GM23338 (cell line): ENCODE measurements at regions not wholly inside any gene's neighbourhood (a gene's known extent, or its start where the extent isn't known, plus 50 kb on each side); places are given as distances from the start of the nearest gene placed in this dataset.

Experiments used
- ATAC-seq: fragments of 200-7000 bp; cut with Tn5 transposase; 3 replicates; pipeline ENCODE4 v1.9.1; 2020
- DNase-seq: peaks from one replicate; pipeline ENCODE4 v3.0.0-alpha.2; 2015; ENCODE audit warnings: low spot score
- H2AFZ ChIP-seq: fragments of 200-600 bp; sonication (generic); 2 replicates; pipeline ENCODE4 v1.8.0; 2016; ENCODE audit warnings: antibody characterized with exemption, mild to moderate bottlenecking, moderate library complexity
- H3F3A ChIP-seq: fragments of 200-600 bp; sonication (generic); replicated peaks from 2 replicates; pipeline ENCODE4 v1.8.0; 2017; ENCODE audit warnings: antibody characterized with exemption, mixed run types, low read depth
- H3K27ac ChIP-seq: fragments of 200-600 bp; sonication (generic); 2 replicates; pipeline ENCODE4 v1.6.1; 2016; ENCODE audit warnings: low read depth
- H3K27me3 ChIP-seq: fragments of 200-600 bp; sonication (generic); 2 replicates; pipeline ENCODE4 v1.8.0; 2016; ENCODE audit warnings: mild to moderate bottlenecking, mixed run types, moderate library complexity; ENCODE audit not compliant: insufficient read depth
- H3K36me3 ChIP-seq: fragments of 200-600 bp; sonication (generic); 2 replicates; pipeline ENCODE4 v1.8.0; 2016; ENCODE audit warnings: mild to moderate bottlenecking; ENCODE audit not compliant: insufficient read depth
- H3K4me1 ChIP-seq: fragments of 200-600 bp; sonication (generic); 2 replicates; pipeline ENCODE4 v1.8.0; 2016; ENCODE audit warnings: mild to moderate bottlenecking, moderate library complexity; ENCODE audit not compliant: insufficient read depth
- H3K4me2 ChIP-seq: fragments of 200-600 bp; sonication (generic); 2 replicates; pipeline ENCODE4 v1.7.1; 2017; ENCODE audit warnings: mixed run types
- H3K4me3 ChIP-seq: fragments of 200-600 bp; sonication (generic); 2 replicates; pipeline ENCODE4 v1.6.1; 2016; ENCODE audit warnings: mixed run types
- H3K79me2 ChIP-seq: fragments of 200-600 bp; sonication (generic); replicated peaks from 2 replicates; pipeline ENCODE4 v1.8.0; 2017; ENCODE audit warnings: mild to moderate bottlenecking; ENCODE audit not compliant: insufficient read depth
- H3K9me2 ChIP-seq: fragments of 200-600 bp; sonication (generic); 2 replicates; pipeline ENCODE4 v1.8.0; 2017; ENCODE audit not compliant: insufficient read depth
- H4K20me1 ChIP-seq: fragments of 200-600 bp; sonication (generic); replicated peaks from 2 replicates; pipeline ENCODE4 v1.8.0; 2017; ENCODE audit warnings: mild to moderate bottlenecking; ENCODE audit not compliant: insufficient read depth
- H3K27ac Mint-ChIP-seq: 2 replicates; pipeline ENCODE4 v1.8.0; 2020; ENCODE audit warnings: inconsistent platforms, mild to moderate bottlenecking, moderate library complexity, mixed read lengths
- H3K27me3 Mint-ChIP-seq: 3 replicates; pipeline ENCODE4 v1.8.0; 2022; ENCODE audit warnings: low read depth, mild to moderate bottlenecking, moderate library complexity, mixed read lengths, inconsistent platforms; ENCODE audit not compliant: insufficient read depth, poor library complexity
- H3K36me3 Mint-ChIP-seq: 3 replicates; pipeline ENCODE4 v1.8.0; 2021; ENCODE audit warnings: low read depth, mild to moderate bottlenecking, inconsistent platforms, moderate library complexity, mixed read lengths
- H3K4me1 Mint-ChIP-seq: 3 replicates; pipeline ENCODE4 v1.8.0; 2020; ENCODE audit warnings: mild to moderate bottlenecking, inconsistent platforms, mixed read lengths
- H3K4me3 Mint-ChIP-seq: 3 replicates; pipeline ENCODE4 v1.8.0; 2021; ENCODE audit warnings: moderate library complexity, mild to moderate bottlenecking, inconsistent platforms, mixed read lengths
- H3K9me3 Mint-ChIP-seq: 3 replicates; pipeline ENCODE4 v1.8.0; 2020; ENCODE audit warnings: moderate library complexity, mild to moderate bottlenecking, inconsistent platforms, mixed read lengths
- CREB1 ChIP-seq: fragments of 250-450 bp; sonication (Bioruptor Pico); IDR thresholded peaks from 2 replicates; pipeline ENCODE4 v1.5.0; 2020; ENCODE audit warnings: low read depth, mild to moderate bottlenecking, moderate library complexity
- ETS1 ChIP-seq: IDR thresholded peaks from 2 replicates; pipeline ENCODE4 v1.6.1; 2016; ENCODE audit warnings: antibody characterized with exemption
- EZH2 ChIP-seq: fragments of 200-600 bp; sonication (generic); IDR thresholded peaks from one replicate; pipeline ENCODE4 v1.8.0; 2017; ENCODE audit warnings: antibody characterized with exemption, mild to moderate bottlenecking, low read depth; ENCODE audit not compliant: unreplicated experiment
- EZH2phosphoT487 ChIP-seq: fragments of 200-600 bp; sonication (generic); IDR thresholded peaks from one replicate; pipeline ENCODE4 v1.8.1; 2018; ENCODE audit warnings: antibody characterized with exemption; ENCODE audit not compliant: unreplicated experiment
- JUNB ChIP-seq: IDR thresholded peaks from one replicate; pipeline ENCODE4 v1.6.1; 2016; ENCODE audit warnings: antibody characterized with exemption; ENCODE audit not compliant: unreplicated experiment
- NANOG ChIP-seq: IDR thresholded peaks from 2 replicates; pipeline ENCODE4 v1.6.1; 2016; ENCODE audit warnings: antibody characterized with exemption, borderline replicate concordance
- POLR2AphosphoS5 ChIP-seq: IDR thresholded peaks from 2 replicates; pipeline ENCODE4 v1.6.1; 2016; ENCODE audit warnings: antibody characterized with exemption, low read depth
- REST ChIP-seq: IDR thresholded peaks from one replicate; pipeline ENCODE4 v1.6.1; 2018; ENCODE audit warnings: antibody characterized with exemption; ENCODE audit not compliant: unreplicated experiment
- ZNF114 ChIP-seq: fragments of 250-450 bp; sonication (Bioruptor Pico); IDR thresholded peaks from 2 replicates; pipeline ENCODE4 v1.5.0; 2020; ENCODE audit warnings: mild to moderate bottlenecking, moderate library complexity
- ZNF331 ChIP-seq: fragments of 250-450 bp; sonication (Bioruptor Pico); IDR thresholded peaks from 2 replicates; pipeline ENCODE4 v1.5.0; 2020; ENCODE audit warnings: low read depth, mild to moderate bottlenecking, moderate library complexity
- ZNF462 ChIP-seq: fragments of 250-450 bp; sonication (Bioruptor Pico); IDR thresholded peaks from 2 replicates; pipeline ENCODE4 v1.5.0; 2020; ENCODE audit warnings: mild to moderate bottlenecking, moderate library complexity

GRCh38 chr9:23413541-23413940 is 412.5 kb downstream of the ELAVL2 start:
- Histone ChIP-seq H3K4me2 (no peak overlapping the region), H3K27me3 (no peaks in the 10 kb centered on the region), H3K9me2 (no peaks in the 10 kb centered on the region), H3K79me2 (no peaks in the 10 kb centered on the region), H3K4me1 (no peaks in the 10 kb centered on the region), H3K27ac (no peak overlapping the region), H2AFZ (peak overlapping the region; percentile 57; the same call in 1 of the 2 replicates), H3F3A (no peaks in the 10 kb centered on the region), H3K4me3 (no peak overlapping the region), H4K20me1 (no peaks in the 10 kb centered on the region), H3K36me3 (no peaks in the 10 kb centered on the region)
- DNase-seq (no peak), ATAC-seq (no peak)
- Mint-ChIP-seq H3K4me3 (no peak overlapping the region), H3K27ac (no peak overlapping the region), H3K27me3 (no peaks in the 10 kb centered on the region), H3K4me1 (peaks cover 5% of the 10 kb centered on the region; the same call in 1 of the 3 replicates), H3K9me3 (no peaks in the 10 kb centered on the region), H3K36me3 (no peaks in the 10 kb centered on the region)
- no peak for TF ChIP-seq POLR2AphosphoS5
- no peak for TF ChIP-seq NANOG
- TF ChIP-seq ZNF331 = no peak
- no peak for TF ChIP-seq CREB1 (CRISPR knock-in tag)
- TF ChIP-seq ZNF462 = no peak
- TF ChIP-seq JUNB = no peak
- no peak for TF ChIP-seq ETS1
- no peak for TF ChIP-seq EZH2phosphoT487
- no peak for TF ChIP-seq ZNF114
- no peak for TF ChIP-seq REST
- no peak for TF ChIP-seq EZH2
